ENCODE measurements at regions not wholly inside any gene's neighbourhood (a gene's known extent, or its start where the extent isn't known, plus 50 kb on each side); places are given as distances from the start of the nearest gene placed in this dataset.
A peak's percentile ranks its signal among the peaks of the same experiment; 100 is the strongest.

GRCh38 chr22:22043296-22044078 is 60.9 kb upstream of the TOP3B start:
- H3K4me1 ChIP-seq (ENCODE audit: low read depth, poor library complexity, severe bottlenecking), result peaks cover 21% of the 10 kb centered on the region
- H3K4me3 ChIP-seq (IDR thresholded peaks at IDR 0.05; ENCODE audit: insufficient read depth, low read depth, low read length), result no peak overlapping the region
- H2AFZ ChIP-seq (ENCODE audit: low read depth), result no peak overlapping the region
- H3K4me2 ChIP-seq, result no peak overlapping the region
- no peak overlapping the region for H3K27ac ChIP-seq
- H3K9ac ChIP-seq, result no peak overlapping the region
- H3K79me2 ChIP-seq (ENCODE audit: insufficient read depth, low read depth), result no peaks in the 10 kb centered on the region
- H3K36me3 ChIP-seq (ENCODE audit: insufficient read depth), result no peaks in the 10 kb centered on the region
- no peaks in the 10 kb centered on the region for H4K20me1 ChIP-seq (ENCODE audit: insufficient read depth)
- no peak for TF ChIP-seq CTCF (conservative IDR thresholded peaks at IDR 0.05; ENCODE audit: low read depth, low read length)
- H3K27me3 ChIP-seq (ENCODE audit: insufficient read depth, low read depth), result no peaks in the 10 kb centered on the region

- H3K4me3 ChIP-seq (IDR thresholded peaks at IDR 0.05; ENCODE audit: insufficient read depth, low read depth, low read length), result no peak overlapping the region
- no peaks in the 10 kb centered on the region for H3K27me3 ChIP-seq (ENCODE audit: insufficient read depth, low read depth)
- no peak overlapping the region for H3K27ac ChIP-seq
- H3K4me1 ChIP-seq (ENCODE audit: low read depth, poor library complexity, severe bottlenecking), result peaks cover 22% of the 10 kb centered on the region
- no peaks in the 10 kb centered on the region for H3K36me3 ChIP-seq (ENCODE audit: insufficient read depth)
- no peaks in the 10 kb centered on the region for H3K79me2 ChIP-seq (ENCODE audit: insufficient read depth, low read depth)
- no peak overlapping the region for H2AFZ ChIP-seq (ENCODE audit: low read depth)
- TF ChIP-seq CTCF (conservative IDR thresholded peaks at IDR 0.05; ENCODE audit: low read depth, low read length), result no peak
- no peak overlapping the region for H3K9ac ChIP-seq
- H4K20me1 ChIP-seq (ENCODE audit: insufficient read depth), result no peaks in the 10 kb centered on the region
- no peak overlapping the region for H3K4me2 ChIP-seq
Observed at GRCh38 chr22:22042599-22043295, 60.2 kb upstream of the TOP3B start.

- TF ChIP-seq CTCF (conservative IDR thresholded peaks at IDR 0.05; ENCODE audit: low read depth, low read length), result no peak
Observed at GRCh38 chr22:22042009-22042408, 59.4 kb upstream of the TOP3B start.

GRCh38 chr22:22040908-22041307 is 58.3 kb upstream of the TOP3B start:
- Histone ChIP-seq H4K20me1 (ENCODE audit: insufficient read depth) (no peaks in the 10 kb centered on the region), H3K4me2 (no peak overlapping the region), H3K27me3 (ENCODE audit: insufficient read depth, low read depth) (no peaks in the 10 kb centered on the region), H2AFZ (ENCODE audit: low read depth) (no peak overlapping the region), H3K36me3 (ENCODE audit: insufficient read depth) (no peaks in the 10 kb centered on the region), H3K4me3 (IDR thresholded peaks at IDR 0.05; ENCODE audit: insufficient read depth, low read depth, low read length) (no peak overlapping the region), H3K9ac (no peak overlapping the region), H3K79me2 (ENCODE audit: insufficient read depth, low read depth) (no peaks in the 10 kb centered on the region), H3K4me1 (ENCODE audit: low read depth, poor library complexity, severe bottlenecking) (peaks cover 37% of the 10 kb centered on the region), H3K27ac (no peak overlapping the region)
- no peak for TF ChIP-seq CTCF (conservative IDR thresholded peaks at IDR 0.05; ENCODE audit: low read depth, low read length)

More at GRCh38 chr22:22042009-22042408, 59.4 kb upstream of the TOP3B start:
- Histone ChIP-seq H2AFZ (ENCODE audit: low read depth) (no peak overlapping the region), H3K4me3 (IDR thresholded peaks at IDR 0.05; ENCODE audit: insufficient read depth, low read depth, low read length) (no peak overlapping the region), H3K4me2 (peak overlapping the region; percentile 44), H3K36me3 (ENCODE audit: insufficient read depth) (no peaks in the 10 kb centered on the region), H3K9ac (no peak overlapping the region), H3K27me3 (ENCODE audit: insufficient read depth, low read depth) (no peaks in the 10 kb centered on the region), H3K79me2 (ENCODE audit: insufficient read depth, low read depth) (no peaks in the 10 kb centered on the region), H4K20me1 (ENCODE audit: insufficient read depth) (no peaks in the 10 kb centered on the region), H3K27ac (0 out of 2 replicates have a peak overlapping the region, but pooled peaks have one; percentile 23), H3K4me1 (ENCODE audit: low read depth, poor library complexity, severe bottlenecking) (peaks cover 29% of the 10 kb centered on the region)
